Mammary epithelial cell (primary cell): ENCODE measurements at regions not wholly inside any gene's neighbourhood (a gene's known extent, or its start where the extent isn't known, plus 50 kb on each side); places are given as distances from the start of the nearest gene placed in this dataset.

ENCODE experiments used
- CTCF ChIP-seq, 2 donors: IDR thresholded peaks in 1 of 2; conservative IDR thresholded peaks in 1 of 2; 2 replicates each; pipeline ENCODE4 v1.5.1; 2011 to 2012; ENCODE audit warnings: inconsistent platforms in 2 of 2, low read length in 2 of 2, mild to moderate bottlenecking in 2 of 2, control low read depth in 1 of 2, low read depth in 1 of 2; ENCODE audit not compliant: insufficient read depth in 1 of 2; ENCODE audit errors: extremely low read depth in 1 of 2
- EZH2 ChIP-seq: IDR thresholded peaks from 2 replicates; pipeline ENCODE4 v1.6.1; 2012; ENCODE audit warnings: low read length, inconsistent platforms, borderline replicate concordance

- TF ChIP-seq CTCF (conservative IDR thresholded peaks at IDR 0.05 in 1 of 2, IDR thresholded peaks at IDR 0.05 in 1 of 2; ENCODE audit: extremely low read depth in 1 of 2, insufficient read depth in 1 of 2, low read depth in 1 of 2, low read length in 2 of 2): no peak
- TF ChIP-seq EZH2: no peak
These were observed 240.4 kb downstream of the IKZF2 start for GRCh38 chr2:212911011-212911410.
